Effector memory CD4-positive, alpha-beta T cell (primary cell): ENCODE measurements at regions not wholly inside any gene's neighbourhood (a gene's known extent, or its start where the extent isn't known, plus 50 kb on each side); places are given as distances from the start of the nearest gene placed in this dataset.

Experiments used
- DNase-seq, 3 donors: peaks; one replicate each; pipeline ENCODE4 v3.0.0-alpha.2; 2020
- H3K27ac ChIP-seq: 2 replicates; pipeline ENCODE4 v1.7.0; 2013; ENCODE audit warnings: mild to moderate bottlenecking, low read length, moderate library complexity; ENCODE audit not compliant: insufficient read depth, poor library complexity, severe bottlenecking
- H3K27me3 ChIP-seq: replicated peaks from 2 replicates; pipeline ENCODE4 v1.7.0; 2013; ENCODE audit warnings: mild to moderate bottlenecking, low read length; ENCODE audit not compliant: insufficient read depth, control insufficient read depth, poor library complexity, severe bottlenecking
- H3K36me3 ChIP-seq: 2 replicates; pipeline ENCODE4 v1.7.0; 2013; ENCODE audit warnings: mild to moderate bottlenecking, low read length, moderate library complexity; ENCODE audit not compliant: control insufficient read depth, insufficient read depth
- H3K4me1 ChIP-seq: 2 replicates; pipeline ENCODE4 v1.7.0; 2013; ENCODE audit warnings: low read length, mild to moderate bottlenecking; ENCODE audit not compliant: control insufficient read depth, insufficient read depth, poor library complexity, severe bottlenecking
- H3K4me3 ChIP-seq: 2 replicates; pipeline ENCODE4 v1.7.0; 2013; ENCODE audit warnings: low read length, low read depth, mild to moderate bottlenecking; ENCODE audit not compliant: insufficient read depth, poor library complexity, severe bottlenecking
- H3K9me3 ChIP-seq: 2 replicates; pipeline ENCODE4 v1.7.0; 2013; ENCODE audit warnings: mild to moderate bottlenecking, low read length, moderate library complexity; ENCODE audit not compliant: control insufficient read depth

- H3K36me3 ChIP-seq, result no peaks in the 10 kb centered on the region
- DNase-seq, result no peak
- no peaks in the 10 kb centered on the region for H3K27me3 ChIP-seq
- no peak overlapping the region for H3K4me3 ChIP-seq
- H3K9me3 ChIP-seq, result no peaks in the 10 kb centered on the region
- no peaks in the 10 kb centered on the region for H3K4me1 ChIP-seq
- no peak overlapping the region for H3K27ac ChIP-seq
These were observed 91.0 kb upstream of the KBTBD8 start for GRCh38 chr3:66907136-66907535.

- H3K27me3 ChIP-seq, result no peaks in the 10 kb centered on the region
- H3K36me3 ChIP-seq, result no peaks in the 10 kb centered on the region
- no peak overlapping the region for H3K4me3 ChIP-seq
- H3K27ac ChIP-seq, result no peak overlapping the region
- no peaks in the 10 kb centered on the region for H3K9me3 ChIP-seq
- H3K4me1 ChIP-seq, result no peaks in the 10 kb centered on the region
- DNase-seq, result no peak
These were observed 87.6 kb upstream of the KBTBD8 start for GRCh38 chr3:66910266-66911055.

- H3K36me3 ChIP-seq, result no peaks in the 10 kb centered on the region
- no peaks in the 10 kb centered on the region for H3K4me1 ChIP-seq
- no peaks in the 10 kb centered on the region for H3K9me3 ChIP-seq
- no peaks in the 10 kb centered on the region for H3K27me3 ChIP-seq
- DNase-seq, result no peak
- H3K27ac ChIP-seq, result no peak overlapping the region
- no peak overlapping the region for H3K4me3 ChIP-seq
These were observed 85.8 kb upstream of the KBTBD8 start for GRCh38 chr3:66912306-66912705.

GRCh38 chr3:66922058-66922457 is 76.0 kb upstream of the KBTBD8 start:
- no peak overlapping the region for H3K4me3 ChIP-seq

GRCh38 chr3:66923969-66924368 is 74.1 kb upstream of the KBTBD8 start:
- H3K4me1 ChIP-seq, result no peaks in the 10 kb centered on the region
- no peaks in the 10 kb centered on the region for H3K36me3 ChIP-seq
- H3K4me3 ChIP-seq, result no peak overlapping the region
- no peak overlapping the region for H3K27ac ChIP-seq
- H3K27me3 ChIP-seq, result no peaks in the 10 kb centered on the region
- H3K9me3 ChIP-seq, result no peaks in the 10 kb centered on the region
- no peak for DNase-seq

More at GRCh38 chr3:66922058-66922457, 76.0 kb upstream of the KBTBD8 start:
- no peak for DNase-seq
- Histone ChIP-seq H3K4me1 (no peaks in the 10 kb centered on the region), H3K36me3 (no peaks in the 10 kb centered on the region), H3K27ac (no peak overlapping the region), H3K27me3 (no peaks in the 10 kb centered on the region), H3K9me3 (no peaks in the 10 kb centered on the region)

- H3K4me1 ChIP-seq, result no peaks in the 10 kb centered on the region
- H3K27me3 ChIP-seq, result no peaks in the 10 kb centered on the region
- no peak for DNase-seq
These were observed 69.9 kb upstream of the KBTBD8 start for GRCh38 chr3:66928252-66928651.

GRCh38 chr3:66931291-66931690 is 66.8 kb upstream of the KBTBD8 start:
- Histone ChIP-seq H3K4me3 (no peak overlapping the region), H3K9me3 (no peaks in the 10 kb centered on the region), H3K27me3 (no peaks in the 10 kb centered on the region), H3K36me3 (no peaks in the 10 kb centered on the region), H3K27ac (no peak overlapping the region), H3K4me1 (no peaks in the 10 kb centered on the region)
- no peak for DNase-seq

More at GRCh38 chr3:66928252-66928651, 69.9 kb upstream of the KBTBD8 start:
- no peaks in the 10 kb centered on the region for H3K36me3 ChIP-seq
- H3K27ac ChIP-seq, result no peak overlapping the region
- no peak overlapping the region for H3K4me3 ChIP-seq
- no peaks in the 10 kb centered on the region for H3K9me3 ChIP-seq

- no peak overlapping the region for H3K4me3 ChIP-seq
- no peaks in the 10 kb centered on the region for H3K4me1 ChIP-seq
- no peaks in the 10 kb centered on the region for H3K36me3 ChIP-seq
- no peak for DNase-seq
- H3K9me3 ChIP-seq, result no peaks in the 10 kb centered on the region
- H3K27me3 ChIP-seq, result no peaks in the 10 kb centered on the region
- H3K27ac ChIP-seq, result no peak overlapping the region
These were observed 66.4 kb upstream of the KBTBD8 start for GRCh38 chr3:66931699-66932098.

- H3K27me3 ChIP-seq, result no peaks in the 10 kb centered on the region
- no peaks in the 10 kb centered on the region for H3K9me3 ChIP-seq
- H3K36me3 ChIP-seq, result no peaks in the 10 kb centered on the region
- no peak for DNase-seq
- H3K4me3 ChIP-seq, result no peak overlapping the region
- no peaks in the 10 kb centered on the region for H3K4me1 ChIP-seq
- H3K27ac ChIP-seq, result no peak overlapping the region
These were observed 64.9 kb upstream of the KBTBD8 start for GRCh38 chr3:66933233-66933632.

GRCh38 chr3:66934041-66934440 is 64.1 kb upstream of the KBTBD8 start:
- Histone ChIP-seq H3K27ac (no peak overlapping the region), H3K9me3 (no peaks in the 10 kb centered on the region), H3K4me1 (no peaks in the 10 kb centered on the region), H3K4me3 (no peak overlapping the region), H3K27me3 (no peaks in the 10 kb centered on the region), H3K36me3 (no peaks in the 10 kb centered on the region)
- no peak for DNase-seq
